ENCODE measurements at regions not wholly inside any gene's neighbourhood (a gene's known extent, or its start where the extent isn't known, plus 50 kb on each side); places are given as distances from the start of the nearest gene placed in this dataset.

- ATAC-seq (no peak), DNase-seq (ENCODE audit: low spot score) (no peak)
- Mint-ChIP-seq H3K27me3 (ENCODE audit: low read depth) (no peaks in the 10 kb centered on the region), H3K4me1 (peaks cover 23% of the 10 kb centered on the region), H3K9me3 (peaks cover 26% of the 10 kb centered on the region), H3K4me3 (no peak overlapping the region), H3K27ac (no peak overlapping the region), H3K36me3 (peaks cover 11% of the 10 kb centered on the region)
- TF ChIP-seq SP1 (CRISPR knock-in tag; conservative IDR thresholded peaks at IDR 0.05) (no peak), OVOL2 (CRISPR knock-in tag; IDR thresholded peaks at IDR 0.05; ENCODE audit: borderline replicate concordance) (no peak), NR3C1 (CRISPR knock-in tag; conservative IDR thresholded peaks at IDR 0.05; ENCODE audit: low read depth) (no peak), ZNF219 (CRISPR knock-in tag; IDR thresholded peaks at IDR 0.05; ENCODE audit: borderline replicate concordance) (no peak), NR1H2 (CRISPR knock-in tag; IDR thresholded peaks at IDR 0.05) (no peak), ZNF425 (CRISPR knock-in tag; conservative IDR thresholded peaks at IDR 0.05) (no peak), USF1 (CRISPR knock-in tag; IDR thresholded peaks at IDR 0.05) (no peak), ZNF416 (CRISPR knock-in tag; IDR thresholded peaks at IDR 0.05) (no peak), PREB (CRISPR knock-in tag; IDR thresholded peaks at IDR 0.05; ENCODE audit: borderline replicate concordance) (no peak), FOXK1 (CRISPR knock-in tag; IDR thresholded peaks at IDR 0.05) (no peak), ETV6 (CRISPR knock-in tag; IDR thresholded peaks at IDR 0.05) (no peak), NR2C2 (CRISPR knock-in tag; IDR thresholded peaks at IDR 0.05) (no peak), ZNF317 (CRISPR knock-in tag; IDR thresholded peaks at IDR 0.05; ENCODE audit: borderline replicate concordance, low read depth) (no peak), ZNF232 (CRISPR knock-in tag; IDR thresholded peaks at IDR 0.05) (no peak), MAX (CRISPR knock-in tag; IDR thresholded peaks at IDR 0.05) (no peak), MXD4 (CRISPR knock-in tag; IDR thresholded peaks at IDR 0.05; ENCODE audit: borderline replicate concordance) (no peak), GRHL2 (CRISPR knock-in tag; IDR thresholded peaks at IDR 0.05; ENCODE audit: insufficient replicate concordance, severe bottlenecking) (no peak), TEAD4 (CRISPR knock-in tag; IDR thresholded peaks at IDR 0.05) (no peak)
- POLR2A ChIA-PET: no interaction called here
- CTCF ChIA-PET: interaction anchor here (1.2 kb wide), 1 partner anchor 9 kb away, joined by 12 read pairs; no protein-coding TSS in a partner anchor
These were observed 125.8 kb downstream of the KBTBD8 start for GRCh38 chr3:67123914-67124313.

GRCh38 chr3:67127254-67127653 is 129.1 kb downstream of the KBTBD8 start:
- Mint-ChIP-seq H3K27me3 (ENCODE audit: low read depth) (no peaks in the 10 kb centered on the region), H3K36me3 (peaks cover 11% of the 10 kb centered on the region), H3K9me3 (peaks cover 26% of the 10 kb centered on the region), H3K4me3 (no peak overlapping the region), H3K27ac (no peak overlapping the region), H3K4me1 (peaks cover 31% of the 10 kb centered on the region)
- POLR2A ChIA-PET: no interaction called here
- CTCF ChIA-PET: interaction anchor here (0.9 to 3.9 kb wide), 3 partner anchors 14 to 189 kb away, joined by 3 to 23 read pairs (median 4); no protein-coding TSS in a partner anchor
- ATAC-seq (peak; percentile 58; the same call in 1 of the 2 replicates), DNase-seq (ENCODE audit: low spot score) (no peak)
- no peak for TF ChIP-seq ZNF532 (CRISPR knock-in tag; IDR thresholded peaks at IDR 0.05; ENCODE audit: borderline replicate concordance)
- TF ChIP-seq FOXK1 (CRISPR knock-in tag; IDR thresholded peaks at IDR 0.05): 0 out of 2 replicates have a peak, but pooled peaks have one; percentile 51
- no peak for TF ChIP-seq NFYB (CRISPR knock-in tag; conservative IDR thresholded peaks at IDR 0.05; ENCODE audit: low read depth)

Measured in WTC11 (cell line).